PC-3 (cell line): ENCODE measurements at regions not wholly inside any gene's neighbourhood (a gene's known extent, or its start where the extent isn't known, plus 50 kb on each side); places are given as distances from the start of the nearest gene placed in this dataset.
"Not testable (repeated sequence)": the region's sequence is repeated elsewhere in the genome, so short reads cannot be mapped to it uniquely, and the experiment has no call there.

Experiments
- ATAC-seq: fragments of 200-7000 bp; cut with Tn5 transposase; 2 replicates; pipeline ENCODE4 v1.9.1; 2020; ENCODE audit warnings: mild to moderate bottlenecking, moderate library complexity
- BruUV-seq: library from RNA; stranded (reverse); fragments of 400-500 nt; replicated peaks from 2 replicates; lab custom pipeline; 2021; lab: Mats Ljungman, UMichigan
- CTCF ChIA-PET: fragments of 300-600 bp; sonication (Branson Sonifier 250); formaldehyde crosslinking; loops from one replicate; lab custom pipeline; 2022; ENCODE audit warnings: antibody characterized with exemption; lab: Charles Lee
- POLR2A ChIA-PET: fragments of 300-600 bp; sonication (Branson Sonifier 250); formaldehyde crosslinking; loops from one replicate; lab custom pipeline; 2022; ENCODE audit warnings: antibody characterized with exemption; ENCODE audit not compliant: unreplicated experiment; lab: Charles Lee
- DNase-seq: peaks from one replicate; pipeline ENCODE4 v3.0.0-alpha.2; 2015
- H2AFZ ChIP-seq: fragments of 300-600 bp; sonication (generic); 2 replicates; pipeline ENCODE4 v1.6.0; 2016; ENCODE audit warnings: antibody characterized with exemption, low read length
- H3F3A ChIP-seq: fragments of 300-600 bp; sonication (generic); one replicate; pipeline ENCODE4 v1.6.0; 2017; ENCODE audit warnings: antibody characterized with exemption, low read length, control low read depth, mild to moderate bottlenecking; ENCODE audit not compliant: unreplicated experiment
- H3K27ac ChIP-seq: fragments of 300-600 bp; sonication (generic); 2 replicates; pipeline ENCODE4 v1.5.1; 2016; ENCODE audit warnings: mild to moderate bottlenecking, low read length
- H3K27me3 ChIP-seq: fragments of 300-600 bp; sonication (generic); 2 replicates; pipeline ENCODE4 v1.6.1; 2016; ENCODE audit warnings: low read length, mixed read lengths
- H3K36me3 ChIP-seq: fragments of 300-600 bp; sonication (generic); 2 replicates; pipeline ENCODE4 v1.6.1; 2016; ENCODE audit warnings: low read depth, mixed run types, low read length, mixed read lengths
- H3K4me1 ChIP-seq: fragments of 300-600 bp; sonication (generic); 2 replicates; pipeline ENCODE4 v1.5.1; 2016; ENCODE audit warnings: low read length; ENCODE audit not compliant: insufficient read depth
- H3K4me2 ChIP-seq: fragments of 300-600 bp; sonication (generic); 2 replicates; pipeline ENCODE4 v1.6.0; 2016; ENCODE audit warnings: low read length
- H3K4me3 ChIP-seq: fragments of 300-600 bp; sonication (generic); 2 replicates; pipeline ENCODE4 v1.5.1; 2016; ENCODE audit warnings: mild to moderate bottlenecking, low read length, mixed read lengths
- H3K79me2 ChIP-seq: fragments of 300-600 bp; sonication (generic); 2 replicates; pipeline ENCODE4 v1.6.1; 2017; ENCODE audit warnings: low read length, mixed read lengths
- H3K9ac ChIP-seq: fragments of 300-600 bp; sonication (generic); 2 replicates; pipeline ENCODE4 v1.6.0; 2016; ENCODE audit warnings: mild to moderate bottlenecking, low read length
- H3K9me2 ChIP-seq: fragments of 300-600 bp; sonication (generic); replicated peaks from 2 replicates; pipeline ENCODE4 v1.6.1; 2016; ENCODE audit warnings: mixed run types, low read length, mixed read lengths
- H3K9me3 ChIP-seq: fragments of 300-600 bp; sonication (generic); 2 replicates; pipeline ENCODE4 v1.6.1; 2016; ENCODE audit warnings: low read length, mixed read lengths
- H4K20me1 ChIP-seq: fragments of 300-600 bp; sonication (generic); 2 replicates; pipeline ENCODE4 v1.6.1; 2016; ENCODE audit warnings: low read length, mixed read lengths
- EZH2 ChIP-seq: fragments of 300-600 bp; sonication (generic); IDR thresholded peaks from one replicate; pipeline ENCODE4 v1.6.1; 2017; ENCODE audit warnings: antibody characterized with exemption, mild to moderate bottlenecking, low read length; ENCODE audit not compliant: unreplicated experiment
- EZH2phosphoT487 ChIP-seq: fragments of 300-600 bp; sonication (generic); IDR thresholded peaks from 2 replicates; pipeline ENCODE4 v1.6.1; 2018; ENCODE audit warnings: mild to moderate bottlenecking, antibody characterized with exemption, low read length, borderline replicate concordance
- intact Hi-C: fragments of 100-400 bp; cut with micrococcal nuclease; formaldehyde crosslinking; loops from 2 replicates; pipeline ENCODE4 v1.9.0; 2023
- TF ChIP-seq, protein P1 (sequence below): fragments of 300-600 bp; sonication (generic); conservative IDR thresholded peaks from 2 replicates; pipeline ENCODE4 v1.5.1; 2017; ENCODE audit warnings: antibody characterized with exemption, low read depth, mild to moderate bottlenecking, low read length

DNA sequence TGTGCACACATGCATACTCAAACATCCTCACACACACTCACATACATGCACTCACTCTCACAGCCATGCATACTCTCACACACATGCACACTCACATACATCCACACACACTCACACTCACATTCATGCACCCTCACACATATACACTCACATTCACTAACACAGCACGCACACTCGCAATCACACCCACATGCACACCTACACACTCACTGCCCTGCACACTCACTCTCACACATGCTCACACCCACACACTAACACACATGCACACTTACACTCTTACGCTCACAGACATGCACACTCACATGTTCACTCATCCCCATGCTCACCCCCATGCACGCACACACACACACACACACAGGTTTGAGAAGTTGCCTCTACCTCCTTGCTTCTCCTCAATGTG is 63.2 kb upstream of the SFSWAP start:
- BruUV-seq = no TSS peak
- ATAC-seq = no peak
- no peaks in the 10 kb centered on the region for H3K9me2 ChIP-seq
- no peak overlapping the region for H3K4me3 ChIP-seq
- intact Hi-C loops = no loop called here
- TF ChIP-seq, protein P1, sequence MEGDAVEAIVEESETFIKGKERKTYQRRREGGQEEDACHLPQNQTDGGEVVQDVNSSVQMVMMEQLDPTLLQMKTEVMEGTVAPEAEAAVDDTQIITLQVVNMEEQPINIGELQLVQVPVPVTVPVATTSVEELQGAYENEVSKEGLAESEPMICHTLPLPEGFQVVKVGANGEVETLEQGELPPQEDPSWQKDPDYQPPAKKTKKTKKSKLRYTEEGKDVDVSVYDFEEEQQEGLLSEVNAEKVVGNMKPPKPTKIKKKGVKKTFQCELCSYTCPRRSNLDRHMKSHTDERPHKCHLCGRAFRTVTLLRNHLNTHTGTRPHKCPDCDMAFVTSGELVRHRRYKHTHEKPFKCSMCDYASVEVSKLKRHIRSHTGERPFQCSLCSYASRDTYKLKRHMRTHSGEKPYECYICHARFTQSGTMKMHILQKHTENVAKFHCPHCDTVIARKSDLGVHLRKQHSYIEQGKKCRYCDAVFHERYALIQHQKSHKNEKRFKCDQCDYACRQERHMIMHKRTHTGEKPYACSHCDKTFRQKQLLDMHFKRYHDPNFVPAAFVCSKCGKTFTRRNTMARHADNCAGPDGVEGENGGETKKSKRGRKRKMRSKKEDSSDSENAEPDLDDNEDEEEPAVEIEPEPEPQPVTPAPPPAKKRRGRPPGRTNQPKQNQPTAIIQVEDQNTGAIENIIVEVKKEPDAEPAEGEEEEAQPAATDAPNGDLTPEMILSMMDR = no peak
- TF ChIP-seq EZH2phosphoT487 (no peak), EZH2 (no peak)
- no peak for DNase-seq
- H3K27ac ChIP-seq = no peak overlapping the region
- no peaks in the 10 kb centered on the region for H3K79me2 ChIP-seq
- ChIA-PET CTCF (no interaction called here), POLR2A (no interaction called here)
- no peak overlapping the region for H2AFZ ChIP-seq
- H3K27me3 ChIP-seq = peaks cover 42% of the 10 kb centered on the region
- no peaks in the 10 kb centered on the region for H3K4me1 ChIP-seq
- no peaks in the 10 kb centered on the region for H3K36me3 ChIP-seq
- H3K9me3 ChIP-seq = no peaks in the 10 kb centered on the region
- H3K9ac ChIP-seq = no peak overlapping the region
- no peaks in the 10 kb centered on the region for H4K20me1 ChIP-seq
- no peaks in the 10 kb centered on the region for H3F3A ChIP-seq
- no peak overlapping the region for H3K4me2 ChIP-seq

DNA sequence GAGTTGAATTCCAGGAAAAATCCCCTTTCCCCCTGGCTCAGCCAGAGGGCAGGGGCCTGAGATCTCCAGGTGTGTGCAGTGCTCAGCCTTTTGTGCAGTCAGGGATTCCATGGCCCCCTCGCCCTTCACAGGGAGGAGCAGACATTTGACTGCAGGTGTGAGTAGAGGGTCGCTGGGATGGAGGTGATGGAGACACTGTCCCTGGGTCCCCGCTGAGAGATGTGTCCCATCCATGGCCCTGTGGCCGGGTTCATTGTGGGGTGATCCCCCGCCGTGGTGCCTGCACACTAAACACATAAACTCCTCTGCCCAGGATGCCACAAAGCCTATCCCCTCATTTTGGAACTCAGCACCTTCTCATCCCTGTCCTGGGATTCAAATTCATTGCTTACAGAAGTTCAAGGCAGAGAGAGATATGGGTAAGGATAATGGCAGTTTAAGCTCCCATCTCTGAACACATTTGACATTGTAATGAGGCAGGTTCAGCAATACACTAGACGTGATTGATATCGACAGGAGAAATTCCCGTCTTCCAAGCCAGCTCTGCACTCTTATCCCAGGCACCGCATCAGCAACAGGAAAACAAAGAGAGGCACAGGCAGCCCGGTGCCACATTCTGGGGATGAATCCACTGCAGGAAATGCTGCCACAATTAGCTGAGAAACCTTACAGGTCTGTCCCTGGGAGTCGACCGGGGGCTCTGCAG is 55.3 kb upstream of the SFSWAP start:
- H3K4me1 ChIP-seq, BruUV-seq, H3K79me2 ChIP-seq, H3K27ac ChIP-seq, H3K4me3 ChIP-seq, POLR2A ChIA-PET, H3K9me2 ChIP-seq, H3F3A ChIP-seq, H3K4me2 ChIP-seq, H3K9me3 ChIP-seq, ATAC-seq, H3K9ac ChIP-seq, H2AFZ ChIP-seq, H3K36me3 ChIP-seq, CTCF ChIA-PET, intact Hi-C loops, DNase-seq, H4K20me1 ChIP-seq: not testable (repeated sequence)
- H3K27me3 ChIP-seq = peaks cover 28% of the 10 kb centered on the region

DNA sequence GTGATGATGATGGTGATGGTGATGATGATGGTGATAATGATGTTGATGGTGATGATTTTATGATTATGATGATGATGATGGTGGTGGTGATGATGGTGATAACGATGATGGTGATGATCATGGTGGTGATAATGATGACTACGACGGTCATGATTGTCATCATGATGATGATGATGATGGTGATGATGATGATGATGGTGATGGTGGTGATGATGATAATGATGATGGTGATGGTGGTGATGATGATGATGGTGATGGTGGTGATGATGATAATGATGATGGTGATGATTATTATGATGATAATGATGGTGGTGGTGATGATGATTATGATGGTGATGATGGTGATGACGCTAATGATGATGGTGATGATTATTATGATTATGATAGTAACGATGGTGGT is 54.1 kb upstream of the SFSWAP start:
- H3K27ac ChIP-seq, ATAC-seq, H3K9me2 ChIP-seq, H3K9me3 ChIP-seq, DNase-seq, H3K4me3 ChIP-seq, POLR2A ChIA-PET, H3K9ac ChIP-seq, BruUV-seq, H3K36me3 ChIP-seq, H2AFZ ChIP-seq, H3K4me1 ChIP-seq, CTCF ChIA-PET, intact Hi-C loops, H3F3A ChIP-seq, H3K79me2 ChIP-seq, H3K4me2 ChIP-seq, H4K20me1 ChIP-seq: not testable (repeated sequence)
- H3K27me3 ChIP-seq = peaks cover 17% of the 10 kb centered on the region

DNA sequence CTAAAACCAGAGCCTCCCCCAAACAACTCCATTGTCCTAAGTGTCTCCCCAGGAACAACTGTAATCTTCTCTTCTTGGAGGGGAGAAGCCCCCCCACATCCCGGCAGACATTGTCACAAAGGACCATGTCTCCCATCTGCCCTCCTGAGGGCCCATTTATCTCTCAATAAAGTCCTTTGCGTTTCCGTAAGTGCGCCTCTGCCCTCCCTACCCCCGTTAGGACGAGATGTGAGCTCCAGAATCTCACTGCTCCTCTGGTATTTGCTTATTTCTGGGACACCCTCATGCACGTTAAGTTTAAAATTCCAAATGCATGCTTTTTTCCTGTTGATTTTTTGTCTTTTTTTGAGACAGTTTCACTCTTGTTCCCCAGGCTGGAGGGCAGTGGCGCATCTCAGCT is 52.3 kb upstream of the SFSWAP start:
- DNase-seq, H3K9me3 ChIP-seq, H3K27ac ChIP-seq, intact Hi-C loops, H3K36me3 ChIP-seq, H3K4me1 ChIP-seq, H3K4me2 ChIP-seq, H4K20me1 ChIP-seq, H3K9me2 ChIP-seq, H3F3A ChIP-seq, H3K4me3 ChIP-seq, POLR2A ChIA-PET, H3K79me2 ChIP-seq, CTCF ChIA-PET, BruUV-seq, ATAC-seq, H3K9ac ChIP-seq, H2AFZ ChIP-seq: not testable (repeated sequence)
- peaks cover 12% of the 10 kb centered on the region; the same call in 1 of the 2 replicates for H3K27me3 ChIP-seq

DNA sequence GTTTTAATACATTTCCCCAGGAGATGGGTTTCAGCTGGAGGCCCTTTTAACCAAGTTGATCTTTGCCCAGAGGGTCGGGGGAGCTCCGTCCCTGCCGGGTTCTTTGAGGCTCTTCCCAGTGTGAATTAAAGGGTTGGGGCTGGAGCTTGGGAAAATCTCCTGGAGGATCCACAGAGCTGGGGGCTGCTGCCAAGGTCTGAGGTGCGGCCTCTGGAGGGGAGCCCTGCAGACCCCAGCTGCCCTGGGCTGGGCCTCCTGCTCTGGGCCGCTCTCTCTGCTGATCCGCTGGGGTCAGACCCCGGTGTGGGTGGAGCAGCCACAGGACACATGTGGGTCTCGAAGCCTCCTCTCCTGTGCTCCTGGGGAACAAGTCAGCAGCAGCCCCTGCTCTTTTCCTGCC is 51.4 kb upstream of the SFSWAP start:
- POLR2A ChIA-PET, H2AFZ ChIP-seq, H3K36me3 ChIP-seq, H3K4me2 ChIP-seq, H3K9ac ChIP-seq, H3K27ac ChIP-seq, H3K4me1 ChIP-seq, H3K9me2 ChIP-seq, DNase-seq, H3K4me3 ChIP-seq, H3F3A ChIP-seq, intact Hi-C loops, BruUV-seq, CTCF ChIA-PET, H3K79me2 ChIP-seq, H4K20me1 ChIP-seq, ATAC-seq, H3K9me3 ChIP-seq: not testable (repeated sequence)
- H3K27me3 ChIP-seq = peaks cover 12% of the 10 kb centered on the region; the same call in 1 of the 2 replicates

DNA sequence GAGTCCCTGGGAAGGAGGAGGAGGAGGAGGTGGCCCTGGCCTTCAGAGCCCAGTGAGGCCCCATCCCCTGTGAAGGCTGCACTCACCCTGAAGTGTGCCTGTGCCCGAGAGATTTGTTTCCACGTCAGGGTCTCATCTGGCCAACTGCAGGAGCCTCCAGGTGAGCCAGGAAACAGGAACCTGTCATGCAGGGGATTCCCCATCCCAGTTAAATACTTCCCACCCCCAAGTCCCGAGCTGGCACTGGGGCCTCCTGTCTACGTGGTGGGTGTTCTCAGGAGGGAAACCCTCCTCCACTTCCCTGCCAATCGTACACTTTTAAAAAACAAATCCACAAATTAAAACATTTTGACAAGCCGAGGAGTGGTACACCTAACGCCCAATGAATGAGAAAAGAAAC is 50.9 kb upstream of the SFSWAP start:
- H3K4me1 ChIP-seq, H3K9ac ChIP-seq, POLR2A ChIA-PET, H2AFZ ChIP-seq, H3K4me3 ChIP-seq, H3K4me2 ChIP-seq, DNase-seq, H3K79me2 ChIP-seq, BruUV-seq, H4K20me1 ChIP-seq, intact Hi-C loops, H3F3A ChIP-seq, H3K27ac ChIP-seq, H3K9me3 ChIP-seq, H3K36me3 ChIP-seq, H3K9me2 ChIP-seq, CTCF ChIA-PET, ATAC-seq: not testable (repeated sequence)
- H3K27me3 ChIP-seq = peaks cover 12% of the 10 kb centered on the region; the same call in 1 of the 2 replicates
